ENCODE measurements at regions not wholly inside any gene's neighbourhood (a gene's known extent, or its start where the extent isn't known, plus 50 kb on each side); places are given as distances from the start of the nearest gene placed in this dataset.

GRCh38 chrX:139121616-139122286 is 408.8 kb upstream of the F9 start:
- TF ChIP-seq CTCF (IDR thresholded peaks at IDR 0.05; ENCODE audit: insufficient read depth, low read length) (no peak), POLR2AphosphoS5 (IDR thresholded peaks at IDR 0.05; ENCODE audit: low read depth) (no peak), SPI1 (IDR thresholded peaks at IDR 0.05; ENCODE audit: borderline replicate concordance, low read depth) (no peak), REST (IDR thresholded peaks at IDR 0.05; ENCODE audit: insufficient replicate concordance, low read depth) (no peak), GABPA (IDR thresholded peaks at IDR 0.05; ENCODE audit: low read depth) (no peak)

Data from HL-60 (cell line).